ENCODE measurements at regions not wholly inside any gene's neighbourhood (a gene's known extent, or its start where the extent isn't known, plus 50 kb on each side); places are given as distances from the start of the nearest gene placed in this dataset.

DNA sequence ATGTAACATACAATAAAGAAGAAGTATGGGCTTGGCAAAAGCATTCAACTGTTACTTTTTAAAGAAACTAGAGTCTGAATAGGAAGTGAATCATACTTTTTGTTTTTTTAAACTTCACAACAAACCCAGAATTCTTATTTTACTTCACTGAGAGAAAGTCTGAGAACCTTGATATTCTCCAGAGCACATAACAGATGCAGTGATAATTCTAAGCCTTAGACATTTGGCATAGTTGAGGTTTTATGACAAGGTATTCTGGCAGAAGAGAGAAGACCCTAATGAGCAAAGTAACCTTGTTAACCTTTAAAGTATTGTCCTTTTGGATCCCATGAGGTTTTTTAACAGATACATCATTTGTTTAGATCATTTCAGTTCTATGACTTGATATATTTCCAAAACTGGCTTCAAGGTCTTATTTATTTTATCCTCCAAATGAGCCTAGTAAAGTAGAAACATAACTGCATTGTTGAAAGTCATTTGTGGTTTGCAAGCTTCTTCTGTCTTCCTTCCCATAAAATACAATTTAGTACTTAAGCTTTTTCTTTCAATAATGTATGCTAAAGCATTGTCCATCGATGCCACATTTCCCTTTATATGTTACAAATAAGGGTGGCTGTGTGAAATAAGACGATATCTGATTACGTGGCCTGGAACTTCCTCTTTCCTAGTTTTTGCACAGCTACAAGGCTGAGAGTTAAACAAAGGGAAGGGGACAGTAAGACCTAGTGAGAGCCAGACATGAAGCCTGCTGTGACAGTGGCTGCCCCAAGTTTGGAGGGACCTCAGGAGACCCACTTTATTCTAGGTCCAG, 86.1 kb upstream of the ITPRID2 start:
- Mint-ChIP-seq H3K27me3 (ENCODE audit: low read depth, unreplicated experiment) (no peaks in the 10 kb centered on the region), H3K36me3 (ENCODE audit: low read depth, unreplicated experiment) (no peaks in the 10 kb centered on the region), H3K4me3 (ENCODE audit: unreplicated experiment) (no peak overlapping the region), H3K9me3 (ENCODE audit: unreplicated experiment) (peaks cover 10% of the 10 kb centered on the region), H3K4me1 (ENCODE audit: low read depth, unreplicated experiment) (peaks cover 32% of the 10 kb centered on the region), H3K27ac (ENCODE audit: unreplicated experiment) (peak overlapping the region; percentile 71)
- FAIRE-seq (no peak), DNase-seq (ENCODE audit: low read depth) (peak; percentile 86)
- H3K27me3 ChIP-seq (ENCODE audit: insufficient read depth, low read length), result no peaks in the 10 kb centered on the region
- H3K27ac ChIP-seq (ENCODE audit: low read depth, low read length), result peak overlapping the region; percentile 90
- peaks cover 29% of the 10 kb centered on the region for H3K4me1 ChIP-seq (ENCODE audit: insufficient read depth, low read length)
- H4K20me1 ChIP-seq (ENCODE audit: insufficient read depth, low read length), result no peaks in the 10 kb centered on the region
- H3K4me2 ChIP-seq (ENCODE audit: low read length), result peak overlapping the region; percentile 52
- peak overlapping the region; percentile 80 for H2AFZ ChIP-seq (ENCODE audit: low read depth, low read length)
- no peaks in the 10 kb centered on the region for H3K36me3 ChIP-seq (ENCODE audit: insufficient read depth, low read length)
- H3K9me3 ChIP-seq (ENCODE audit: insufficient read depth, low read depth, low read length), result no peaks in the 10 kb centered on the region
- TF ChIP-seq, protein P1, sequence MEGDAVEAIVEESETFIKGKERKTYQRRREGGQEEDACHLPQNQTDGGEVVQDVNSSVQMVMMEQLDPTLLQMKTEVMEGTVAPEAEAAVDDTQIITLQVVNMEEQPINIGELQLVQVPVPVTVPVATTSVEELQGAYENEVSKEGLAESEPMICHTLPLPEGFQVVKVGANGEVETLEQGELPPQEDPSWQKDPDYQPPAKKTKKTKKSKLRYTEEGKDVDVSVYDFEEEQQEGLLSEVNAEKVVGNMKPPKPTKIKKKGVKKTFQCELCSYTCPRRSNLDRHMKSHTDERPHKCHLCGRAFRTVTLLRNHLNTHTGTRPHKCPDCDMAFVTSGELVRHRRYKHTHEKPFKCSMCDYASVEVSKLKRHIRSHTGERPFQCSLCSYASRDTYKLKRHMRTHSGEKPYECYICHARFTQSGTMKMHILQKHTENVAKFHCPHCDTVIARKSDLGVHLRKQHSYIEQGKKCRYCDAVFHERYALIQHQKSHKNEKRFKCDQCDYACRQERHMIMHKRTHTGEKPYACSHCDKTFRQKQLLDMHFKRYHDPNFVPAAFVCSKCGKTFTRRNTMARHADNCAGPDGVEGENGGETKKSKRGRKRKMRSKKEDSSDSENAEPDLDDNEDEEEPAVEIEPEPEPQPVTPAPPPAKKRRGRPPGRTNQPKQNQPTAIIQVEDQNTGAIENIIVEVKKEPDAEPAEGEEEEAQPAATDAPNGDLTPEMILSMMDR (IDR thresholded peaks at IDR 0.05; ENCODE audit: insufficient read depth, low read depth, low read length), result no peak
- no peak for TF ChIP-seq EZH2 (IDR thresholded peaks at IDR 0.05; ENCODE audit: insufficient read depth, low read length)
- peak overlapping the region; percentile 59 for H3K9ac ChIP-seq (ENCODE audit: low read length)
- no peaks in the 10 kb centered on the region for H3K79me2 ChIP-seq (ENCODE audit: insufficient read depth, low read length)
- no peak overlapping the region for H3K4me3 ChIP-seq (ENCODE audit: insufficient read depth, low read depth, low read length)

DNA sequence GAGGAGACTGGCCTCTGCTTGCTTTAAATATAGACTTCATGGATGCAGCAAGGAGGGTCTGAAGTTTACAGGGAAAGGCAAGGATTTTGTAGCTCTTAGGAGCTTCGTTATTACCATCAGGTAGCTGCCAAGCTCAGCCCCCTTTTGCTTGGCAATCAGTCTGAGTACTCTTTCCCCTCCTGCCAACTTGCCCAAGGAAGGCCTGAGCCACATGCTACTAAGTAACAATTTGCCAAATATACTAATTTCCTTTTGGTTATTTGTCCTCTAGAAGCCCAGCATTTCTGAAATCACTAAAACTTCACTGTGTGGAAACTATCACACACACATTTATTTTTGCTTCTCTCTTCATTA, 85.5 kb upstream of the ITPRID2 start:
- Mint-ChIP-seq H3K9me3 (ENCODE audit: unreplicated experiment) (peaks cover 10% of the 10 kb centered on the region), H3K4me1 (ENCODE audit: low read depth, unreplicated experiment) (peaks cover 37% of the 10 kb centered on the region), H3K36me3 (ENCODE audit: low read depth, unreplicated experiment) (no peaks in the 10 kb centered on the region), H3K27ac (ENCODE audit: unreplicated experiment) (peak overlapping the region; percentile 71), H3K27me3 (ENCODE audit: low read depth, unreplicated experiment) (no peaks in the 10 kb centered on the region), H3K4me3 (ENCODE audit: unreplicated experiment) (no peak overlapping the region)
- DNase-seq (ENCODE audit: low read depth) (peak; percentile 15), FAIRE-seq (no peak)
- H3K9ac ChIP-seq (ENCODE audit: low read length), result peak overlapping the region; percentile 59
- H3K36me3 ChIP-seq (ENCODE audit: insufficient read depth, low read length), result no peaks in the 10 kb centered on the region
- peaks cover 32% of the 10 kb centered on the region for H3K4me1 ChIP-seq (ENCODE audit: insufficient read depth, low read length)
- no peaks in the 10 kb centered on the region for H4K20me1 ChIP-seq (ENCODE audit: insufficient read depth, low read length)
- H3K27ac ChIP-seq (ENCODE audit: low read depth, low read length), result peak overlapping the region; percentile 90
- H2AFZ ChIP-seq (ENCODE audit: low read depth, low read length), result peak overlapping the region; percentile 80
- TF ChIP-seq EZH2 (IDR thresholded peaks at IDR 0.05; ENCODE audit: insufficient read depth, low read length), result no peak
- no peak overlapping the region for H3K4me3 ChIP-seq (ENCODE audit: insufficient read depth, low read depth, low read length)
- no peaks in the 10 kb centered on the region for H3K27me3 ChIP-seq (ENCODE audit: insufficient read depth, low read length)
- no peaks in the 10 kb centered on the region for H3K9me3 ChIP-seq (ENCODE audit: insufficient read depth, low read depth, low read length)
- peak overlapping the region; percentile 52 for H3K4me2 ChIP-seq (ENCODE audit: low read length)
- H3K79me2 ChIP-seq (ENCODE audit: insufficient read depth, low read length), result no peaks in the 10 kb centered on the region

DNA sequence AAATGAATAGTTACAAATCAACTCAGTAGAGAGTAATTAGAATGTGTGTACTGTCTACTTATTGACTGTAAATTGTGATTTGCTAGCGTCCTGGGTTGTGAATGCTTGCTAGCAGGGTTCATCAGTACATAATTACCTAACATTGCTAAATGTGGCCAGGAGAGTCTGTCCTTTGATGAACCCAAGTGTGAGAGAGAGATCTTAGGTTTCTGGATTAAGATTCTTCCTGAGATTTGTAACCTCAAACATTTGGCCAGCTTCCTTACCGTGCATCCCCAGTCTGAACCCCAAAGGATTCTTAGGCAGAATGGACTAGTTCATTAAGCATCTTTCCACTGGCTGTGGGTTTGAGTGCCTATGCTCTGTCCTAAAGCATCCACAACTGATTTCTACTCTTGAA, 84.0 kb upstream of the ITPRID2 start:
- Mint-ChIP-seq H3K27ac (ENCODE audit: unreplicated experiment) (no peak overlapping the region), H3K36me3 (ENCODE audit: low read depth, unreplicated experiment) (no peaks in the 10 kb centered on the region), H3K4me3 (ENCODE audit: unreplicated experiment) (no peak overlapping the region), H3K4me1 (ENCODE audit: low read depth, unreplicated experiment) (peaks cover 51% of the 10 kb centered on the region), H3K9me3 (ENCODE audit: unreplicated experiment) (peaks cover 3% of the 10 kb centered on the region), H3K27me3 (ENCODE audit: low read depth, unreplicated experiment) (no peaks in the 10 kb centered on the region)
- Histone ChIP-seq H3K36me3 (ENCODE audit: insufficient read depth, low read length) (no peaks in the 10 kb centered on the region), H3K4me2 (ENCODE audit: low read length) (no peak overlapping the region), H3K9ac (ENCODE audit: low read length) (no peak overlapping the region), H3K4me3 (ENCODE audit: insufficient read depth, low read depth, low read length) (no peak overlapping the region), H3K27ac (ENCODE audit: low read depth, low read length) (no peak overlapping the region), H3K4me1 (ENCODE audit: insufficient read depth, low read length) (peaks cover 47% of the 10 kb centered on the region), H3K27me3 (ENCODE audit: insufficient read depth, low read length) (no peaks in the 10 kb centered on the region), H2AFZ (ENCODE audit: low read depth, low read length) (no peak overlapping the region), H3K9me3 (ENCODE audit: insufficient read depth, low read depth, low read length) (no peaks in the 10 kb centered on the region), H4K20me1 (ENCODE audit: insufficient read depth, low read length) (no peaks in the 10 kb centered on the region), H3K79me2 (ENCODE audit: insufficient read depth, low read length) (no peaks in the 10 kb centered on the region)
- FAIRE-seq, result no peak
- DNase-seq (ENCODE audit: low read depth), result peak; percentile 40
- no peak for TF ChIP-seq EZH2 (IDR thresholded peaks at IDR 0.05; ENCODE audit: insufficient read depth, low read length)
- TF ChIP-seq, protein P1 (IDR thresholded peaks at IDR 0.05; ENCODE audit: insufficient read depth, low read depth, low read length), result no peak

Data from astrocyte (in vitro differentiated cells and primary cell).